Thyroid gland (tissue), 4 donors: ENCODE measurements at regions not wholly inside any gene's neighbourhood (a gene's known extent, or its start where the extent isn't known, plus 50 kb on each side); places are given as distances from the start of the nearest gene placed in this dataset.

Source experiments
- CTCF ChIP-seq, 6 experiments: fragments of 200-600 bp in 3 of 6; fragments of 450-650 bp in 3 of 6; sonication (generic) in 3 of 6; IDR thresholded peaks; one replicate each; pipeline ENCODE4 v1.5.1; 2016 to 2019; ENCODE audit warnings: antibody characterized with exemption in 6 of 6, mild to moderate bottlenecking in 2 of 6, inconsistent platforms in 1 of 6, moderate library complexity in 1 of 6
- POLR2A ChIP-seq, 2 donors: fragments of 450-650 bp; IDR thresholded peaks; one replicate each; pipeline ENCODE4 v1.6.1; 2017; ENCODE audit warnings: antibody characterized with exemption in 2 of 2, mild to moderate bottlenecking in 2 of 2, moderate library complexity in 1 of 2

- no peak for TF ChIP-seq CTCF (IDR thresholded peaks at IDR 0.05)
- no peak for TF ChIP-seq POLR2A (IDR thresholded peaks at IDR 0.05)
These were observed 50.0 kb upstream of the DOCK9 start for GRCh38 chr13:99027661-99028425.
